Endothelial cell of umbilical vein (primary cell): ENCODE measurements at regions not wholly inside any gene's neighbourhood (a gene's known extent, or its start where the extent isn't known, plus 50 kb on each side); places are given as distances from the start of the nearest gene placed in this dataset.

Experiments used
- BruUV-seq: library from RNA; stranded (reverse); fragments of 400-500 nt; replicated peaks from 2 replicates; lab custom pipeline; 2021; lab: Mats Ljungman, UMichigan
- CTCF ChIA-PET: fragments of 300-600, 350-600 bp; sonication (Branson Sonifier 250); formaldehyde crosslinking; loops from one replicate; lab custom pipeline; 2021; ENCODE audit warnings: antibody characterized with exemption, inconsistent platforms; lab: Charles Lee
- POLR2A ChIA-PET: fragments of 300-600, 350-600 bp; sonication (Branson Sonifier 250); formaldehyde crosslinking; loops from one replicate; lab custom pipeline; 2021; ENCODE audit warnings: antibody characterized with exemption, inconsistent platforms; lab: Charles Lee
- DNase-seq: peaks from one replicate; pipeline ENCODE4 v3.0.0-alpha.2; 2011; ENCODE audit warnings: low read depth, low spot score
- FAIRE-seq: peaks from 2 replicates; lab custom pipeline; 2011; peaks lifted over from hg19 to GRCh38; lab: Jason Lieb, UNC
- H2AFZ ChIP-seq: 2 replicates; pipeline ENCODE4 v1.6.0; 2012; ENCODE audit warnings: low read depth, low read length, control low read depth, inconsistent platforms
- H3K27ac ChIP-seq: 2 replicates; pipeline ENCODE4 v1.5.1; 2011; ENCODE audit warnings: low read depth, mild to moderate bottlenecking, control low read depth, low read length, moderate library complexity; ENCODE audit not compliant: insufficient read depth
- H3K27me3 ChIP-seq, 2 experiments: 2 replicates each; pipeline versions ENCODE4 v1.6.0 to v1.6.1; 2011; ENCODE audit warnings: low read length in 2 of 2, mixed read lengths in 1 of 2; ENCODE audit not compliant: control insufficient read depth in 2 of 2, insufficient read depth in 2 of 2
- H3K36me3 ChIP-seq, 2 experiments: 2 replicates in 1 of 2; 3 replicates in 1 of 2; pipeline ENCODE4 v1.5.1; 2011; ENCODE audit warnings: low read length in 2 of 2, mild to moderate bottlenecking in 1 of 2, moderate library complexity in 1 of 2; ENCODE audit not compliant: control insufficient read depth in 2 of 2, insufficient read depth in 2 of 2; ENCODE audit errors: extremely low read depth in 1 of 2
- H3K4me1 ChIP-seq: 3 replicates; pipeline ENCODE4 v1.5.1; 2011; ENCODE audit warnings: mild to moderate bottlenecking, low read length; ENCODE audit not compliant: control insufficient read depth, insufficient read depth; ENCODE audit errors: extremely low read depth
- H3K4me2 ChIP-seq: 2 replicates; pipeline ENCODE4 v1.6.1; 2011; ENCODE audit warnings: low read length, control low read depth, mixed read lengths; ENCODE audit not compliant: insufficient read depth
- H3K4me3 ChIP-seq, 3 experiments: fragments of 200-600 bp in 1 of 3; sonication (generic), shearing (Covaris generic) in 1 of 3; replicated peaks in 1 of 3; 2 replicates each; pipeline ENCODE4 v1.5.1; 2011 to 2016; ENCODE audit warnings: control low read depth in 3 of 3, low read length in 3 of 3, mild to moderate bottlenecking in 2 of 3, inconsistent platforms in 1 of 3, low read depth in 1 of 3, moderate library complexity in 1 of 3; ENCODE audit not compliant: insufficient read depth in 1 of 3
- H3K79me2 ChIP-seq: 2 replicates; pipeline ENCODE4 v1.6.0; 2012; ENCODE audit warnings: low read length, inconsistent platforms; ENCODE audit not compliant: control insufficient read depth, insufficient read depth
- H3K9ac ChIP-seq: replicated peaks from 2 replicates; pipeline ENCODE3; 2011; ENCODE audit warnings: low read length, control low read depth; ENCODE audit not compliant: insufficient read depth; ENCODE audit errors: extremely low read depth
- H3K9me1 ChIP-seq: replicated peaks from 3 replicates; pipeline ENCODE4 v1.6.0; 2011; ENCODE audit warnings: mild to moderate bottlenecking, low read length; ENCODE audit not compliant: control insufficient read depth, insufficient read depth; ENCODE audit errors: extremely low read depth
- H3K9me3 ChIP-seq: replicated peaks from 2 replicates; pipeline ENCODE4 v1.5.1; 2012; ENCODE audit warnings: low read length, inconsistent platforms; ENCODE audit not compliant: control insufficient read depth, insufficient read depth
- H4K20me1 ChIP-seq: replicated peaks from 2 replicates; pipeline ENCODE3; 2011; ENCODE audit warnings: mild to moderate bottlenecking, low read length; ENCODE audit not compliant: control insufficient read depth, insufficient read depth; ENCODE audit errors: extremely low read depth
- FOS ChIP-seq: IDR thresholded peaks from 2 replicates; pipeline ENCODE4 v1.6.1; 2011; ENCODE audit warnings: mild to moderate bottlenecking, low read length, moderate library complexity, borderline replicate concordance; ENCODE audit not compliant: insufficient read depth
- JUN ChIP-seq: IDR thresholded peaks from 2 replicates; pipeline ENCODE4 v1.6.1; 2011; ENCODE audit warnings: borderline replicate concordance, low read depth; ENCODE audit not compliant: insufficient read length, insufficient read depth
- MYC ChIP-seq: IDR thresholded peaks from one replicate; pipeline ENCODE4 v1.6.1; 2011; ENCODE audit warnings: mild to moderate bottlenecking, low read depth, low read length
- POLR2A ChIP-seq: IDR thresholded peaks from 2 replicates; pipeline ENCODE4 v1.6.1; 2012; ENCODE audit warnings: low read depth, mild to moderate bottlenecking, control low read depth, low read length
- POLR2AphosphoS5 ChIP-seq: IDR thresholded peaks from 2 replicates; pipeline ENCODE4 v1.6.1; 2012; ENCODE audit warnings: low read depth, mild to moderate bottlenecking, control low read depth, low read length, moderate library complexity; ENCODE audit not compliant: insufficient read depth
- dilution Hi-C: fragments of 300-500 bp; cut with MboI; formaldehyde crosslinking; loops from one replicate; pipeline ENCODE4 v1.15.0; 2019; ENCODE audit warnings: low sequenced_read_pairs; ENCODE audit not compliant: extremely low pct_ligation_motif_present
- intact Hi-C: fragments of 100-400 bp; cut with micrococcal nuclease; formaldehyde crosslinking; loops from one replicate; pipeline ENCODE4 v1.10.0; 2022

DNA sequence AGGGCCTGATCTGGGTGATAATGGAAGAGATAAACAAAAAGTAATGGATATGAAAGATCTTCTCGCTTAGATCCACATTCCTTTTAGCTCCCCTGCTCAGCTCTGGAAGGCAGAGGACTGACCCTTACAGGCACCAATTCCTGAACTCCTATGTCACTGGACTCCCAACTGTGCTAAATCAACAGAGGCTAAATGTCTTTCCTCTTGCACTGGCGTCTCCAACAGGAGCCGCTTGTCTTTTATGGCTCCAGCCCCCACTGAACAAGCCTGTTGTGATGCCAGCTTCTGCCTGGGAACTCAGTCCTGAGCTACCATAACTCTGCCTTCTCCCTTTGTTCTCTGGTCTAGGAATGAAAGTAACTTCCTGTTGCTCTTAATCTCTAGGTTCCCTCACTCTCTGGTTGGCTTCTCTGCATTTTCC, 142.1 kb upstream of the COL11A1 start:
- Histone ChIP-seq H3K9me3 (no peaks in the 10 kb centered on the region), H3K27me3 (no peaks in the 10 kb centered on the region), H3K9ac (peak overlapping the region; percentile 28), H3K4me2 (peak overlapping the region; percentile 4), H4K20me1 (no peaks in the 10 kb centered on the region), H2AFZ (peak overlapping the region; percentile 49), H3K4me1 (peaks cover 5% of the 10 kb centered on the region), H3K4me3 (no peak overlapping the region), H3K9me1 (no peaks in the 10 kb centered on the region), H3K79me2 (no peaks in the 10 kb centered on the region), H3K36me3 (no peaks in the 10 kb centered on the region), H3K27ac (peak overlapping the region; percentile 69)
- no TSS peak for BruUV-seq
- FAIRE-seq (peak; percentile 71), DNase-seq (peak; percentile 72)
- dilution Hi-C loops (no loop called here), intact Hi-C loops (loop anchor here (5.0 kb wide), 1 partner anchor 143 kb away; the partner anchor contains the start of gene COL11A1)
- CTCF ChIA-PET = interaction anchor here (2.0 kb wide), 1 partner anchor 18 kb away, joined by 4 read pairs; no protein-coding TSS in a partner anchor
- TF ChIP-seq JUN = peak; percentile 47
- no peak for TF ChIP-seq FOS
- POLR2A ChIA-PET = no interaction called here

DNA sequence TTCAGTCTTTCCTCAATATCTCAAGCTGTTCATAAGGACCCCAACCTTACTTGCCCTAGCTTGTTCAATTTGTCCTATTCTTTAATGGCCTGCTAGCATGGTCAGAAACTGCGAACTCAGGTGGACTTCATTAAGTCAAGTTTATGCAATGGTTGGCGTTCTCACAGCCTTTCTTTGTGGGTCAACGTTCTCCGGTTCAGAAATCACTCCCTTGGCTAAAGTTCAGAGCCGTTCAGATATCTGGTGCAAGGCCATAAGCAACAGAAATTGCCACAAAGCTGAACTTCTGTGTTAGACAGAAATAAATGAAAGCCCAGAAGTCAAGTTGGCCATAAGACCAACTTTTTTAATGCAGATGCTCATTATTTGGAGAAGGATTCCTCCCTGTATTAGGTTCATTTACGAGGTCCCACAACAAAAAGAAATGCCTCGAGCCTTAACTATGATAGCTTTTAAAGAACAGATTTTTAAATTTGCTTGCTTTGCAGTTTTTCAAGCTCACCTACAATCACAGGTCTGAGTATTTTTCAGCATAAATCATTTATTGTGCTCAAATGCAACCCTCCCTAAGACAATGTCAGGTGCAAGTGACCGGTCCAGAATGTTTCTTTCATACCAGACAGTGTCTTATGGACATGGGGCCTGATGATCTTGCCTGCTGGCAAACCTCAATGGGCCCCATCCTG, 140.2 kb upstream of the COL11A1 start:
- no TSS peak for BruUV-seq
- no peak overlapping the region for H3K4me2 ChIP-seq
- intact Hi-C loops = no loop called here
- no peak overlapping the region for H3K27ac ChIP-seq
- H3K9me3 ChIP-seq = no peaks in the 10 kb centered on the region
- H3K27me3 ChIP-seq = no peaks in the 10 kb centered on the region
- H3K9me1 ChIP-seq = no peaks in the 10 kb centered on the region
- no peak overlapping the region for H2AFZ ChIP-seq
- no peak for TF ChIP-seq JUN
- TF ChIP-seq POLR2AphosphoS5 = no peak
- TF ChIP-seq MYC = no peak
- no peak for TF ChIP-seq POLR2A
- peaks cover 5% of the 10 kb centered on the region for H3K4me1 ChIP-seq
- DNase-seq (no peak), FAIRE-seq (no peak)
- no peaks in the 10 kb centered on the region for H4K20me1 ChIP-seq
- no peak overlapping the region for H3K9ac ChIP-seq
- dilution Hi-C loops = no loop called here
- H3K36me3 ChIP-seq = no peaks in the 10 kb centered on the region
- POLR2A ChIA-PET = no interaction called here
- H3K4me3 ChIP-seq = no peak overlapping the region
- no peaks in the 10 kb centered on the region for H3K79me2 ChIP-seq
- CTCF ChIA-PET = no interaction called here
